Muscle layer of colon (tissue), 2 donors: ENCODE measurements at regions not wholly inside any gene's neighbourhood (a gene's known extent, or its start where the extent isn't known, plus 50 kb on each side); places are given as distances from the start of the nearest gene placed in this dataset.

Experiments used
- H3K27ac ChIP-seq: one replicate; pipeline ENCODE4 v1.7.0; 2013; ENCODE audit warnings: low read depth, mild to moderate bottlenecking, low read length, moderate library complexity
- H3K27me3 ChIP-seq, 2 donors: one replicate each; pipeline ENCODE4 v1.7.0; 2013; ENCODE audit warnings: low read length in 2 of 2, mild to moderate bottlenecking in 2 of 2; ENCODE audit not compliant: insufficient read depth in 2 of 2, control insufficient read depth in 1 of 2
- H3K36me3 ChIP-seq: one replicate; pipeline ENCODE4 v1.7.0; 2013; ENCODE audit warnings: mild to moderate bottlenecking, low read length; ENCODE audit not compliant: insufficient read depth
- H3K4me1 ChIP-seq: one replicate; pipeline ENCODE4 v1.7.0; 2013; ENCODE audit warnings: mild to moderate bottlenecking, low read length; ENCODE audit not compliant: insufficient read depth
- H3K4me3 ChIP-seq, 2 donors: one replicate each; pipeline ENCODE4 v1.7.0; 2013; ENCODE audit warnings: low read length in 2 of 2, low read depth in 1 of 2, mild to moderate bottlenecking in 1 of 2, moderate library complexity in 1 of 2
- H3K9ac ChIP-seq: one replicate; pipeline ENCODE4 v1.7.0; 2013; ENCODE audit warnings: low read length
- H3K9me3 ChIP-seq: one replicate; pipeline ENCODE4 v1.7.0; 2013; ENCODE audit warnings: mild to moderate bottlenecking, low read length
- donor health status: abdominal sarcoma.
- donor health status: Adenocarcinoma of cecum.

GRCh38 chr10:8300925-8301324, 246.4 kb downstream of the GATA3 start:
- no peaks in the 10 kb centered on the region for H3K4me1 ChIP-seq
- H3K27me3 ChIP-seq = peaks cover 3 to 23% of the 10 kb centered on the region in 2 donors
- no peak overlapping the region for H3K4me3 ChIP-seq
- no peaks in the 10 kb centered on the region for H3K36me3 ChIP-seq
- no peak overlapping the region for H3K9ac ChIP-seq
- no peaks in the 10 kb centered on the region for H3K9me3 ChIP-seq
- H3K27ac ChIP-seq = no peak overlapping the region

- Histone ChIP-seq H3K9me3 (no peaks in the 10 kb centered on the region), H3K4me1 (no peaks in the 10 kb centered on the region), H3K9ac (no peak overlapping the region), H3K27me3 (peaks cover under 1 to 19% of the 10 kb centered on the region in 2 donors), H3K27ac (no peak overlapping the region), H3K4me3 (no peak overlapping the region), H3K36me3 (no peaks in the 10 kb centered on the region)
Observed at GRCh38 chr10:8301333-8301732, 246.8 kb downstream of the GATA3 start.

- no peak overlapping the region for H3K27ac ChIP-seq
- H3K4me3 ChIP-seq = no peak overlapping the region
- H3K9ac ChIP-seq = no peak overlapping the region
- no peaks in the 10 kb centered on the region for H3K36me3 ChIP-seq
- H3K9me3 ChIP-seq = no peaks in the 10 kb centered on the region
- H3K27me3 ChIP-seq = peaks cover 0 to 16% of the 10 kb centered on the region in 2 donors
- H3K4me1 ChIP-seq = no peaks in the 10 kb centered on the region
Observed at GRCh38 chr10:8301831-8302230, 247.3 kb downstream of the GATA3 start.

GRCh38 chr10:8302565-8302964, 248.1 kb downstream of the GATA3 start:
- Histone ChIP-seq H3K4me3 (no peak overlapping the region), H3K9me3 (no peaks in the 10 kb centered on the region), H3K36me3 (no peaks in the 10 kb centered on the region), H3K9ac (no peak overlapping the region), H3K27ac (no peak overlapping the region), H3K4me1 (no peaks in the 10 kb centered on the region), H3K27me3 (peaks cover 0 to 9% of the 10 kb centered on the region in 2 donors)

DNA sequence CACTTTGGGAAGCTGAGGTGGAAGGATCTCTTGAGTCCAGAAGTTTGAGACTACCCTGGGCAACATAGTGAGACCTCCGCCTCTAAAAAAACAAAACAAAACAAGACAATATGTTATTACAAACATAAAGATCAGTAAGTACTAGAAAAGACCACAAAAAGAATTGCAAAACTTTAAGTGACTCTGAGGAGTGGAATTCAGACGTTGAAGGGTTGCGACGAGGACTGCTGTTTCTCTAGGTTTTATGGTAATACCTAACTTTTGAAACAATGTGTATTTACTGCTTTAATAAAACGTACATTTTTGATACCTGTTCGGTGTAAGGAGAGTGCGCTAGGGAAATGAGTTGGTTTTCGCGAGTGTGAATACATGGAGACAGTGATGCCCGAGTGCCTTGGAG, 250.4 kb downstream of the GATA3 start:
- Histone ChIP-seq H3K9ac (no peak overlapping the region), H3K27ac (no peak overlapping the region), H3K27me3 (no peaks in the 10 kb centered on the region), H3K4me3 (no peak overlapping the region), H3K9me3 (no peaks in the 10 kb centered on the region), H3K4me1 (no peaks in the 10 kb centered on the region), H3K36me3 (no peaks in the 10 kb centered on the region)

DNA sequence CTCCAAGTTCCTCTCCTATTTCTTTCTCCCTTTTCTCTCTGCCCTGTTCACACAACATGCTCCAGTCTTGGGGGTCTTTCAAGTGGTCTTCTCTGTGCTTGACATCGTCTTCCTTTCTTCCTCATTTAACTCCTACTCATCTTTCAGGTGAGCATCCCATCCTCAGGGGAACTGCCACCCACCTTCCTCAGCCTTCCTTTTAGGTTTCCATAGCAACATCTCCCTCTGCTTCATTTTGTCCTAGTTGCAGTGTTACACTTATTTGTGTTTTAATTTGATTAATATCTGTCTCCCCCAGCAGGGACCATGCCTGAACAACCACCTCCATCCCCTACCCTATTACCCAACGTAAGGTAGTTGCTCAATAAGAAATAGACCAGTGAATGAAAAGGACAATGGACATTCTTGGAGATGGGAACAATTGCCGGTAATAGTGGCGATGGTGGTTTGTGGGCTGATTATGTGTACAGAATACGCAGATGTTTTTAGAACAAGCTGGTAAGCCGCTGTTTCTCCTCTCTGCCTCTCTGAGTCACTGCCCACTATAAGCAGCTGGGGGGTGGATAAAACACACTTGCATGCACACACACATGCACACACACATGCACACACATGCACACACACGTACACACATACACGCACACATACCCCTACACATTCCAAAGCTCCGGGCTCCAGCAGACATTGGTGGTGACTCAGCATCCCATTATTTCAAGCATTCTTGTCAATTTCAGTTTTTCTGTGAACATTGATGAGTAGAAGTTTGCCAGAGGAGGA, 251.6 kb downstream of the GATA3 start:
- no peak overlapping the region for H3K27ac ChIP-seq
- H3K27me3 ChIP-seq = no peaks in the 10 kb centered on the region
- no peaks in the 10 kb centered on the region for H3K9me3 ChIP-seq
- H3K4me1 ChIP-seq = no peaks in the 10 kb centered on the region
- no peaks in the 10 kb centered on the region for H3K36me3 ChIP-seq
- no peak overlapping the region for H3K9ac ChIP-seq
- H3K4me3 ChIP-seq = no peak overlapping the region

DNA sequence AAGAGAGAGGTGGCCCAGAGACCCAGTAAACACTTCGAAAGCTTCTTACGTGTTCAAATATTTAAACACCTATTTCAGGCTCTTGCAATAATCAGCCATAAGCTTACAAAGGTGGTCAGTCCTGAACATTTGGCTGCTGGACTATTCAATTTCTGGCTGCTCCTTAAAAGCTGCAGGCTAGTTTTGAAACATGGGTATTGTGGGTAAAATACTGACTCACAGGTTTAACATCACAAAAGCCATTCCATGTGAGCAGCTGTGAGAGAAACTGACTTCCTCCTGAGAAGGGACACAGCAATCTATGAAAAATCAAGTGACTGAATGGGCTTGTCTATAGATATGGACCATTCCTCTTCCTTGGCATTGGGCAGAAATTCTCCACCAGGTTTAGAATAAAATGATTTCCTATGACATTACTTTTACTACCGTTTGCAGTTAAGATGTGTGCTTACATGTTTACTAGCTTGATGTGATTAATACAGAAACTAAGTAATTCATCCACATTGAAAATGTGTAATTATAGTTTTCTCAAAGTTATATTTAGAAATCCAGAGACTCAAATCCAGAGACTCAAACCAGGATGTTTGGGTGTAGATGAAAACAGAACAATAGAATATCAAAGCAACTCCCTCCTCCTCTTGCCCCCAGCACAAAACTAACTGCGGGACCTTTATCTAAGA, 252.3 kb downstream of the GATA3 start:
- Histone ChIP-seq H3K4me1 (no peaks in the 10 kb centered on the region), H3K9ac (no peak overlapping the region), H3K4me3 (no peak overlapping the region), H3K9me3 (no peaks in the 10 kb centered on the region), H3K27me3 (no peaks in the 10 kb centered on the region), H3K36me3 (no peaks in the 10 kb centered on the region), H3K27ac (no peak overlapping the region)

DNA sequence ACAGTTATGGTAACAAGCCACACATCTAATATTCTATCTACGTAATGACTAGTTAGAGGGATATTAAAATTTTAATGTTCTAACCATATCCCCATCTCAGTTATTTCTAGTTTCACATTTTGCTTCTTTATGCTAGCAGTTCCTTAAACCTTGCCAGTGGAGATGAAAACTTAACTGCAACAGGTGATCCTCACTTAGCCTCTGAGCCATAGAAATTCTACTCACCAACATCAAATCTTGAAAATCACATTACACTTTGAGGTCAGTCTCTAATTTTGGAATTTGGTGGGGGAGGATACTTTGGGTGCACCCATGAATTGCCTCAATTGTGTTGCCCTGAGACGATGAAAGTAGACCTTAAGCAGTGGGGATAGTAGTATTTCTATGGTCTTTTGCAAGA, 256.4 kb downstream of the GATA3 start:
- Histone ChIP-seq H3K27me3 (no peaks in the 10 kb centered on the region), H3K4me1 (no peaks in the 10 kb centered on the region), H3K9ac (no peak overlapping the region), H3K4me3 (no peak overlapping the region), H3K36me3 (no peaks in the 10 kb centered on the region), H3K27ac (no peak overlapping the region), H3K9me3 (no peaks in the 10 kb centered on the region)

DNA sequence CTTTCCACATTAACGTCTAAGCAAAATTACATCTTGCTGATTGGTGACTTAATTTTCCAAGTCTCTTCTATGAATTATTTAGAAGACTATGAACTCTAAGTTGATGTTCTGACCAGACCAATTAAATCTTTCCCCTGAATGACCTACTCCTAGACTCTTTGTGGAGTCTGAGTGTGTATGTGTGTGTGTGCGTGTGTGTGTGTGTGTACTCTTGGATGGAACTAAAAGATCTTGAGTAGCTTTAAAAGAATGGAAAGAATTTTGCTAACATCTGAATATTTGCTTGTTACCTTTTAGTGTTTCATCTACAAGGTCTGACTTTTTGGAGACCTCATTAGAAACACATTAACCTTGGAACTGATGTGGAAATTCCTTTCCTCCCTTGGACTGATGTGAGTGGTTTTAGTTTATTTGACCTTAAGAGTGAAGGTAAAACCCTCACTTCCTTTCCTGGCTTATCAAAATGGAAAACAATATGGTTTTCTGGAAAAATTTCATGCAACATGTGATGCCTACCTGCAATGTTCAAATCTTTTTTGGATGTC, 257.1 kb downstream of the GATA3 start:
- no peaks in the 10 kb centered on the region for H3K9me3 ChIP-seq
- no peaks in the 10 kb centered on the region for H3K27me3 ChIP-seq
- no peaks in the 10 kb centered on the region for H3K4me1 ChIP-seq
- H3K4me3 ChIP-seq = no peak overlapping the region
- no peak overlapping the region for H3K9ac ChIP-seq
- H3K27ac ChIP-seq = no peak overlapping the region
- H3K36me3 ChIP-seq = no peaks in the 10 kb centered on the region

DNA sequence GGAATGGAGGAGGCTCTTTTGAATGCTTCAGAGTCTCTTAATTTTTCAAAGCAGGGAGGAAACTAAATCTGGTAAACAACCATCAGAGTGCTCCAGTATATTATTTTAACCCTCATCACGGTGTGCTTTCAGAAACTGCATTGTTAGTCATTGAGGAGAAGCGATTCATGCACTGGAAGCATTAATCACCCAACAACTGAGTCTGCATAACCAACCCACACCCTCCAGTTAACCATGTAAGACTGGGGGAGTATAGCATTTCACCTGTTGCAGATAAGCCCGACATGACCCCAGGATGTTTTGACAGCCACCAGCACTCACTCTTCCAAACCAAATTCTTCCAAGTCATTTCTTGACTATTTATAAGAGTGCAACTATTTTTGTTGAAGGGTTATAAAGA, 257.6 kb downstream of the GATA3 start:
- Histone ChIP-seq H3K27me3 (no peaks in the 10 kb centered on the region), H3K9ac (no peak overlapping the region), H3K4me1 (no peaks in the 10 kb centered on the region), H3K9me3 (no peaks in the 10 kb centered on the region), H3K4me3 (no peak overlapping the region), H3K27ac (no peak overlapping the region), H3K36me3 (no peaks in the 10 kb centered on the region)

DNA sequence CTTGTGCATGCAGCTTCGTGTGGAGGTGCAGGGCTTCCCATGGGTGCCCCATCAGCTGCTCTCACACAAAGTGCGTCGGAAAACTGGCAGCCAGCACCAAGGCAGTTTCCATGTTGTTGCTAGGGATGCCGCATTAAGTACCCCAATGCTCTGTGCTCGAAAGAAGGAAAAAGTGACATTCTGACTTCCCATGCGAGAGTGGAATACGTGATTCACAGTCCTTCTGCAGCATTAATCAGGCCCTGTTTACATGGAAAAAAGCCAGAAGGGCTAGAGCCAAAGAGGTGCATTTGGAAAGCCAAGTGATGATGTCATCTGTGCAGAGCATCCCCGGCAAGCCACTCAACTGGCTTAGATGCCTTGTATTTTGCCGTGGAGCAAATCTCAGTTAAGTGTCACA, 258.3 kb downstream of the GATA3 start:
- Histone ChIP-seq H3K4me1 (no peaks in the 10 kb centered on the region), H3K27ac (no peak overlapping the region), H3K9ac (no peak overlapping the region), H3K4me3 (no peak overlapping the region), H3K27me3 (no peaks in the 10 kb centered on the region), H3K9me3 (no peaks in the 10 kb centered on the region), H3K36me3 (no peaks in the 10 kb centered on the region)
